GM12873 (cell line): ENCODE measurements at regions not wholly inside any gene's neighbourhood (a gene's known extent, or its start where the extent isn't known, plus 50 kb on each side); places are given as distances from the start of the nearest gene placed in this dataset.

ENCODE experiments used
- CTCF ChIP-seq: IDR thresholded peaks from 2 replicates; pipeline ENCODE4 v1.5.1; 2012; ENCODE audit warnings: low read depth, mild to moderate bottlenecking, moderate library complexity, low read length, control low read depth; ENCODE audit not compliant: insufficient read depth; ENCODE audit errors: missing control alignments

- TF ChIP-seq CTCF: no peak
Observed at GRCh38 chr1:191546803-191547202, 611.5 kb upstream of the RGS18 start.

DNA sequence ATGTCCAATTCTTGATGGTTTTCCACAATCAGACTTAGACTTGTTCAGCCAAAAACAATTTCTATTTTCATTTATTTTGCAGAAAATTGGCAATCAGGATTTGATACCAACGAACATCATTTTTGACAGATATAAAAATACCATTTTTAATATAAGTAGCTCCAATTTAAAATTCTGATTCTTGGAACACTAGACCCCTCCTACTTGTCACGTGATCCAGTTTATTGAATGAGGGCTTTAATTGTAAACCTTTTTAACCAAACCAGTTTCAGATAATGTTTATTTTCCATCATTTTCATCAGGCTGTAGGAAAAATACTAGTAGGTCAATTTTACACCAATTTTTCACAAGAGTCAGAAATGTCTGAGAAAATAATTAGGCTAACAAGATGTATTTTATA is 607.2 kb upstream of the RGS18 start:
- TF ChIP-seq CTCF: no peak

DNA sequence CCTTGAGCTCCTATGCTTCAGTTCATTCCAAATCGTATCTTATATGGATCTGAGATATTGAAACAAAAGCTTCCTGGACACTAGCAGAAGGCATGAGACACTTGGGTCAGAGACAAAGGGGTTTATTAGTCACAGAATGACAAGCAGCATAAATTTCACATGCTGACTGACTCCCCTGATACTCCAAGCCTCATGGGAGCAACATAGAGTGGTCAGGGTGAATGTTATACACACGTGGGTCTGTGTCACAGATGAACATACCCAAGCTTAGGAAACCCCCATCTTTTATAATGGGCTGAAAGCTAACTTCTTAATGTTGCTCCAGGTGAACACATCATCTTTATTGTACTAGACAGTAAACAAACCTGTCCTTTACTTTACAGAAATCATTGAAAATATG is 599.9 kb upstream of the RGS18 start:
- no peak for TF ChIP-seq CTCF

- no peak for TF ChIP-seq CTCF
Observed at GRCh38 chr1:191561276-191561675, 597.0 kb upstream of the RGS18 start.

- TF ChIP-seq CTCF: no peak
Observed at GRCh38 chr1:191564275-191564674, 594.0 kb upstream of the RGS18 start.

- no peak for TF ChIP-seq CTCF
Observed at GRCh38 chr1:191572479-191572878, 585.8 kb upstream of the RGS18 start.

DNA sequence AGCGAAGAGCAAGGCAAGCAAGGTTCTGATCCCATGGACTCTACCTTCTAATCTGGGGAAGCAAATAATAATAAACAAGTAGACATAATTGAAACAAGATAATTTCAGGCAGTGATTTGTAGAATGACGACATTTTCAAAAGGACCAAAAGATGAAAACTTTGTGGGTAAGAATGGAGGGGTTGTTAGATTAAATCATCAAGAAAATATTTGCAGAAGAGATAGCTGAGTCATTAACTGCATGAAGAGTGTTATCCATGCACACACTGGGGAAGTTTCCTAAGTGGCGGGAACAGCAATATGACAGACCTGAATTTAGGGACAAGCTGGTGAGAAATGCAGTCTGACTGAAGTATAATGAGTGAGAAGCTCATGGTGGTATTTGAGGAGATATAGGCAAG is 583.1 kb upstream of the RGS18 start:
- no peak for TF ChIP-seq CTCF

GRCh38 chr1:191575746-191576145 is 582.5 kb upstream of the RGS18 start:
- no peak for TF ChIP-seq CTCF
